ENCODE measurements at regions not wholly inside any gene's neighbourhood (a gene's known extent, or its start where the extent isn't known, plus 50 kb on each side); places are given as distances from the start of the nearest gene placed in this dataset.
"Not testable (repeated sequence)": the region's sequence is repeated elsewhere in the genome, so short reads cannot be mapped to it uniquely, and the experiment has no call there.

DNA sequence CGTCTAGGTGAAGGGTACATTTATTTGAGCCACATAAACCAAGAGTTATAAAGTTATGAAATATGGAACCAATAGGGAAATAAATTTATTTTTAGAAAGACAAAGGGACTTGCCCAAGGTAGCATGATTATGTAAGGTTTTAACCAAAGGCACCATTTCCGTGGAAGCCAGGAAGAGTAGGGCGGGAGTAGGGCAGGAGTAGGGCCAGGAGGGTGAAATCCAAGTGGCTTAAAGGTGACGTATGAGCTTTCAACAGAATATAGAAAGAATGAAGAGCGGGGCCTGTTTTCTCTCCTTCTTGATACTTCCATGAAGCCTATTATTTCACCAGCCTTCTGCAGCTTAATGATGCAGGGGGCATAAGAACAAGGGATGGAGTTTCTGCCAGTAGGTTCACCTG, 91.7 kb upstream of the PNPLA4 start:
- no peak for DNase-seq

- no peak for DNase-seq
Measured at GRCh38 chrX:8010105-8010504, 82.9 kb upstream of the PNPLA4 start.

DNA sequence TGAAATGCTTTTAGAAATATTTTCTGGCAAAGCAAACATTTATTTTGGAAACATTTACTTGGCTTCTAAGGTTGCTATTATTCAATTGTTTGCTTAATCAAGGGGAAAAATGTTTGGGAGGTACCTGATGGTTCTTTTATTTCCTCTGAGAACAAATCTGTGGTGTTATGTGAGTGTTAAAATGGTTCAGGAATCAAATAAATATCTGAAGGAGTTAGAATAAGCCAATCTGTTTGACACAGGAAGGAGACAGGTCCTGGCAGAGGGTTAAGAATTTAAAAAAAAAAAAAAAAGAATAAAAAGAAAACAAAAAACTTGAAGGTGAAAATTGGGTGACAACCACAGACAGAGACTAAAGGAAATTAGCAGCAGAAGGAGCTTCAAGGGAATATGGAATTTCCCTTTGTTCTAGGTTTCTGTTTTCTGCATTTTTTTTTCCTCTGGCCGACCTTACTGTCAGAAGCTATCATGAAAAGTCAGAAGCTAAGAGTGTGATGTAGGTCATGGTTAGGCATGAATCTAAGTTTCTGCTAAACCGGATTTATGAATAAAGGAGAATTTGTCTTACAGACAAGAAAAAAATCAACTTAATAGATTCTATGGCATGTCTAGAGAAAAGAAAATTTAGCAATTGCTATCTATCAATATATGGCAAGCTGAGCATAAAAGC, 78.6 kb upstream of the PNPLA4 start:
- DNase-seq: no peak

GRCh38 chrX:8003147-8003883, 76.1 kb upstream of the PNPLA4 start:
- no peak for DNase-seq

DNA sequence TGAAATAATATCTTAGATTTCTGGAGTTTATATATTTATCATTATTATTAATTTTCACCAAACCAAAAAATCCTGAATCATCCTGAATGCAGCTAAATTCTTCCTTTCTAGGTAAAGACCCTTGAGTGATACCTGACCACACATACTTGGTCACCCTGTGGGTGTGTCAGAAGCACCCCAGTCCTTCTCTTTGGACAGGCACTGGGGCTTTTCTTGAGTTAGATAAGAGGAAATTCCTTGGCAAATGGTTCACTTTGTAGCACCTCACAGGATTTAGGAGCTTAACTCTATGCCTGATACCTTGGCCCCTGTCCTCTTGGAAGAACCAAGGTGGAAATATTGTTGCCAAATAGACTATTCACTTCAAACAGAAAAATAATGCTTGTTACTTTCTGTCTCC, 69.6 kb upstream of the PNPLA4 start:
- DNase-seq: no peak

DNA sequence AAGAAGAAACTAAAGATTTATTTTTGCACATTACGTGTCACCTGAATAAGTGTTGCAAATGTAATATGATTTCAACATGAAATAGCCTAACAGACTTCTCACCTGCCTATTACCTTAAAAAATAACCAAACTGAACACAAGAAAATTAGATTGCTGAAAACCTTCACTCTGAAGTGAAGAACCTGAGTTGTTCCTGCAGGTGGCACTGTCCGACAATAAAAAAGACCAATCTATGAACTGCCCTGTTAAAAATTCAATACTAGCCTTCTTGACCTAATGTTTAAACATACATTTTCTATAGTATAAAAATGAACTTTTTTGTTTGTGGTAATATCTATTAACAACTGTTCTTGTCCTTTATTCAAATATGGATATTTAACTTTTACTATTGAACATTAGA, 69.2 kb upstream of the PNPLA4 start:
- DNase-seq: peak; percentile 24 to 31

GRCh38 chrX:7993873-7994272, 66.7 kb upstream of the PNPLA4 start:
- no peak for DNase-seq

- not testable (repeated sequence) for DNase-seq
Measured at GRCh38 chrX:7988013-7988759, 61.0 kb upstream of the PNPLA4 start.

DNA sequence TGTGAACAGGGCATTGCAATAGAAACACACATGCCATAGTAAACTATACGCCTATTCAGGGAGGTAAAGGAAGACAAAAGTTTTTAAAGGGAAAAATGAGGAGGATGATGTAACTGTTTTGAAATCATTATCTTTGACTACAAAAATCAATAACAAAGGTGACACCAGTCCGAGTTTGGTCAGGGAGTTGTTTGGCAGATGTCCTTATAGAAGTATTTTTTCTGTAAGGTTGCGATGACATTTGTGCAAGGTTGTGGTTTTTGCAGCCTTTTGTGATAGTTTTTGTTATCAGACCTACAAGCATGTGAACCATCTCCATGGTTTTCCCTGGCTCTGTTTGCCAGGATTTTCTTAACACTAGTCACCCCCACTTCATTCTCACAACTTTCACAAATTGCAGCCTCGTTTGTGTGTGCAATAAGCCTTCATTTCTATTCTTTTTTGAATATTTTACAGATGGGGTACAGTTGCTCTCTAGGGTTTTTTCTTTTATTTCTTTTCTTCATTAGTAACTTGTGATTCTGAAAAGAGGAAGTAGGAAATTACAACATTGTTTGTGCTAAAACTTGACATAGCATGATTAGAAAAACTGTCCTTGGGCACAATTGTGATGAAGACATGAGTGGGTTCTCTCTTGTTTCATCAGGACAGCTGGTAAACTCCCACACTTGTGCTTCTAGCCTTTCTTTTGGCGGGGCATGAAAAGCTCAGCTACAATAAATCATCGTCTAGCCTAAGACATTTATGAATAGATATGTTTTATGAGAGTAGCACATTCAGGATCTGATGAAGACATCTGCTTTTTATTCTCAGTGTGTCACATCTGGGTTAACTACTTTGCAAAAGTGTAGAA, 60.2 kb upstream of the PNPLA4 start:
- no peak for DNase-seq

DNA sequence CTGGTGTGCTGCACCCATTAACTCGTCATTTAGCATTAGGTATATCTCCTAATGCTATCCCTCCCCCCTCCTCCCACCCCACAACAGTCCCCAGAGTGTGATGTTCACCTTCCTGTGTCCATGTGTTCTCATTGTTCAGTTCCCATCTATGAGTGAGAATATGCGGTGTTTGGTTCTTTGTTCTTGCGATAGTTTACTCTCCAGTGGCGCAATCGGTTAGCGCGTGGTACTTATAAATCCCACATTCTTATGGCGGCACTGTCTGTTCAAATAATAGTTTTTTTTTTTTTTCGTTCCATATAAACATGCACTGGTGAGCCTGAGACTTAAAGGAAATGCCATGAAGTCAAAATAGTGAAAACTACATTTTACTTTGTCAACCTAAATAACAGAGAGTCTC, 59.5 kb upstream of the PNPLA4 start:
- not testable (repeated sequence) for DNase-seq

DNA sequence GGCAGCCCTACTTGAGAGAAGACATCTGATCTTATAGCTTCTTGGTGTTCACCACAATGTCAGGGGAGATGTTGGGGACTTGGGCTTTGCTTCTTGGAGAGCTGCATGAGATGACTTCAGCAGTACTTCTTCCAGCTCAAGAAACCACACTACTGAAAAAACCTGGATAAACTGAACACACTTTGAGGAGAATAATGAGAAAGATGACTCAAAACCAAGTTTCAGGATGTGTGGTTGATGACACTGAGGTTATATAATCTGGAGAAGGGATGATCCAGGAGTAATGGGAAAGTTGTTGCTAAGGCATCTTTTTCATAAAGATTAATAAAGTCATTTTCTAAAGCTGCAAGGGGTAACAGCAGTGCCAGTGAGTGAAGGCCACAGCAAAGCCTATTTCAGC, 58.4 kb upstream of the PNPLA4 start:
- DNase-seq: no peak

DNA sequence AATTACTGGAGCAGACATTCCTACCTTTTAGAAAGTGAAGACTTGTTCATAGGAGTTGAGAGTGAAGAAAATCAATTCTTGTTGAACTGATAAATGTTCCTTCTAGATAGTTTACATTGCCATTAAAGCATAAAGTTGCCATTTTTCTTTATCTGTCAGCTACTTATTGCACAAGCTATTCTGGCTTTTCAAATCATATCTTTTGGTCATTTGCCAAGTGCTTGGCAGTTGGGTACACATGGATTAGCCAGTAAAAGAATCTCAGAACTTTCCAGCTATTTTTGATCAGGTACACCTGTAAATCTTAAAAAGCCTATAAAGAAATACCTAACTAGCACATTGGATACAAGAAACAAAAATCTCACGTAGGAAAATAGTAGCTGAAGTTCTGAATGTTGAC, 56.4 kb upstream of the PNPLA4 start:
- no peak for DNase-seq
